HG03558 (cell line): ENCODE measurements at regions not wholly inside any gene's neighbourhood (a gene's known extent, or its start where the extent isn't known, plus 50 kb on each side); places are given as distances from the start of the nearest gene placed in this dataset.
"Not testable (repeated sequence)": the region's sequence is repeated elsewhere in the genome, so short reads cannot be mapped to it uniquely, and the experiment has no call there.

Source experiments
- ATAC-seq: cut with Tn5 transposase; IDR thresholded peaks from one replicate; pipeline ENCODE4 v1.9.1; 2021; ENCODE audit warnings: moderate number of reproducible peaks; ENCODE audit not compliant: unreplicated experiment; ENCODE audit errors: extremely low read depth

DNA sequence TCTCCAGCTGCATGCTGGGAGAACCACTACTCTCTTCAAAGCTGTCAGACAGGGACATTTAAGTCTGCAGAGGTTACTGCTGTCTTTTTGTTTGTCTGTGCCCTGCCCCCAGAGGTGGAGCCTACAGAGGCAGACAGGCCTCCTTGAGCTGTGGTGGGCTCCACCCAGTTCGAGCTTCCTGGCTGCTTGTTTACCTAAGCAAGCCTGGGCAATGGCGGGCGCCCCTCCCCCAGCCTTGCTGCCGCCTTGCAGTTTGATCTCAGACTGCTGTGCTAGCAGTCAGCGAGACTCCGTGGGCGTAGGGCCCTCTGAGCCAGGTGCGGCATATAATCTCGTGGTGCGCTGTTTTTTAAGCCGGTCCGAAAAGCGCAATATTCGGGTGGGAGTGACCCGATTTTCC lies 215.0 kb downstream of the STIM2 start:
- not testable (repeated sequence) for ATAC-seq

DNA sequence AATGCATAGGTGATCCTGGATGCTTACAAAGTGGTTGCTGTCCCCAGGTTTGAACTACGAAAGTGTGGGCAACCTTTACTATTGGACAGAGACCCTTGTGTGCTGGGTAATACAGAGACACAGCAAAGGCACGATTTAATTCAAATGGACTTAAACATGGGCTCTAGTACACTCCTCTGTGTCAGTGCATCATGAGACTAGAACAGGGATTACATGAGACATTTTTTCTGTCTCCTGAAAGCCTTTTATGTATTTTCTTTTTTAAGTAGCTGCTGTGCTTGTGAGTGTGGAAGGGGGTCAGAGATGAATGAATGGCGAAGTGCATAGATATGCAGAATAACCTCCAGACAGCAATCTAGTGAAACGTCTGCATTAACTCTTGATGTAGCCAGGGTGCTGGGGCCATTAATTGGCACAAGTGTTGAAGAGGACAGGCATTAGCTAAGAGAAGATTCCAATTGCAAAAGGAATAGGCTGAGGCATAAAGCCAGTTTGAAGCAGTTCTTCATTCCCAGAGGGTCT lies 218.4 kb downstream of the STIM2 start:
- no peak for ATAC-seq

DNA sequence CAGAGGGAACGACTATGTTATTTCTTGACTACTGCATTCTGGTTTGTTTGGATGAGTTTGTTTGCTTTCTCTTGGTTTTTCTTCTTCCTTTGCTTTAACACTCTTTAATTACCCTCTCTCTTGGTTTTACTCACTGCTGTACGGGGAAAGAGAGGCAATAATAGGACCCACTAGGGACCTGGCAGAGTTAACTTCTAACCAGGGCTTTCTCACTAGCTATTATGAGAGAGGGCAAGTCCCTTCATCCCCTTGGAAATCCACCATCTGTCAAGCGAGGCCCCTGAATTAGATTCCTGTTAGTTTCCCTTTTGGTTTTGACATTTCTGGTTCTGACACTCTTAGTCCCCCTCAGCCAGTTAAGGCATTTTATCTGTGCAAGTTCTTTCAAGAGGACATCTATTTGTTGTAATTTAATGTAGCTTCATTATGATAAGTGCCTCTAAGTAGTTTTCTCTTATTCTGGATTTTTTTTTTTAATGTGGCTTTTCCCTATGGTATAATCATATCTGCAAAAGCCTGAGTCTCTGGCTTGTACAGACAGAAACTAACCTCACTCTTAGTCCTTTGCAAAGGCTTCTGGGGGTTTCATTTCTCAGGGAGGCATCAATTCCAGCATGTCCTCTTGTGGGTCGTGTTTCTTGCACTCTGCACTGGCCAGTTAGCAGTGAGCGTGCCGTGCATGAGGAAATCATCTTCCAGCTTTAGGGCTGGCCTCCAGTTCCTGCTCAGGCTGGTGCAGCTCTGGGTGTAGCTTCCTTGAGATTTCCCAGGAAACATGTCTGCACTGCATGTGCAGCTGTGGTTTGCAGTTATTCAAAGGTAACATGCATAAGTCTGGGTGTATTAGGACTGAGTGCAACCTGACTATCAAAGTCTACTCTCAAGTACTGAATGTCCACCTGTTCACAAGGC lies 221.3 kb downstream of the STIM2 start:
- peak; percentile 42 for ATAC-seq

DNA sequence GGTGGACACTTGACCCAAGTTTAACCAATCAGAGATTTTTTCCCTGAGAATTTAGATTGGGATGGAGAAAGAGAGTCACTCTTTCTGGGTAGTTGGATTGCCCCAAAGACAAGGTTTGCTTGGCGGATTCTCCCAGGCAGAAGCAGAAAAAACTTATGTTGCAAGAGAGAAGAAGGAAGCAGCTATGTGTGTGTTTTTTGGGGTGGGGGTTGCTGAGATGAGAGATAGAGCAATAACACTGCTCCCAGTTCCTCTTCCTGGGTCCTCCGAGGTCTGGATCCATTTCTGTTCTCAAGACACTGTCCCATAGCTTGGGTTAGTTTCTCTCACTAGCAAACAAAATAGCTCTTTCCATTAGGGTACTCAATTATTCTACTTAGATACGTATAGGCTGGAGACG lies 222.1 kb downstream of the STIM2 start:
- ATAC-seq: no peak

DNA sequence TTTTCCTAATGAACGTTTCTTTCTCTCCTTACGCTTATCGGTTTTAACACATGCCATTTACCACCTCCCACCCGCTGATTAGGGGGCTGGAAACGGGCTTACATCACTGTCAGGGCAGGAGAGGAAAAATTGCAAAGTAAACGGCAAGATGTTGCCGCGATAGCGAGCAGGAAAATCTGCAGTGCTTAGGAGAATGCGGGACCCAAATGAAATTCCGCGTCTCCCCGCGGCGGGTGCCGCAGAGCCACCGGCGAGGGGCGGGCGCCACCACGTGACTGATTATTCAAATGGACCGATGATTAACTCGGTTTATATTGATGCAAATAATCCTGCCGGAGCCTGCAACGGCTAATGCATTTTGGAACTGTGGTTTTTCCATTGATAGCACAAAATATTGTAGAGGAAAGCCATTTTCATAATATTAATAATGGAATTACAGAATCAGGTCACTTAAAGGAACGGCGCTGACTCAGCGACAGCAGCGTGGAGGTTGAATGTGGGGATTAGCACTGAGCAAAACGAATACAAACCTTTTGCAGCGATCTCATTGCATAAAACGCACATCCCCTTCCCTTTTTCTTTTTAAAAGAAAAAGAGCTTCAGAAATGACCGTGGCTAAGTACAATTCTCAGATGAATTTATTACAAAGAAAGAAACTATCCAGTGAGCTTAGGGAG lies 224.2 kb downstream of the STIM2 start:
- no peak for ATAC-seq

DNA sequence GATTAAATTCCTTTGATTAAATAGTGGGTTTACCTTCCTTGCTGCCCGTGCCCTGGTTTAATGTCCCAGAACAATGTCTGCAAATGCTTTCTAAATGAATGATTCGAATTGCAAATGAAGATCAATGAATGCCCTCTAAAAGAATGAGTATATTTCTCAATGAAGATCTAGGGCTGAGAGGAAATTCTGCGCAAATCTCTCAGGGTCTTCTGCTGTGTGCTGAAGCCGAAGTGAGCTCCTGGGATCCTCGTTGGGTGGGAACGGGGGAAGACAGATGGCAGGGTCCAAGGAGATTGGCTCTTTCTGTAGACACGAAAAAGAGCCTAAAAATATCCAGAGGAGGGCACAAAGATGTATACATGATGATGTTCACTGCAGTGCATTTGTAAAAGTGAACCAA lies 224.8 kb downstream of the STIM2 start:
- ATAC-seq: no peak

DNA sequence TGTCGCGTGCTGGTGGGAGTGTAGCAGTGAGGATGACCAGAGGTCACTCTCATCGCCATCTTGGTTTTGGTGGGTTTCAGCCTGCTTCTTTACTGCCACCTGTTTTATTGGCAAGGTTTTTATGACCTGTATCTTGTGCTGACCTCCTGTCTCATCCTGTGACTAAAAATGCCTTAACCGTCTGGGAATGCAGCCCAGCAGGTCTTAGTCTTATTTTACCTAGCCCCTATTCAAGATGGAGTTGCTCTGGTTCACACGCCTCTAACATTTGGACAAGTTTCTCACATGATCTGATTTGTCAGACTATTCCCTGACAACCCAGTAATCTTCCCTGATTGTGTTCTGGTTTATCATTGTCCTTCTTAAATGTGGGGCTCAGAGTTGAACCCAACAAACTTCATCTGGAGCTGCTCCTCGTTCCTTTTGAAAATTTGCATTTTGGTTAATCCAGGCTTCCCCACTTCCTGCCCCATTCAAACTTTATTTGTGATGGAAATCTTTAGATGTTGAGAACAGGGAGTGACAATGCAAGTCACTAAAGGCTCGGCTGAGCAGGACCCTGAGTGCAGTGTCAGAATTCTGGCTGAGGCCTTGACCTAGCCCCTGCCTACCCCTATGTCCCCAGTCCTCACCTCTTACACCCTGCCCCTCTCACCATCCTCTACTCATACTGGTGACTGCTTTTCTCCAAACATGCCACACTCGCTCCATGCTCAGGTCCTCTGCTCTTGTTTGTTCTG lies 226.8 kb downstream of the STIM2 start:
- no peak for ATAC-seq

DNA sequence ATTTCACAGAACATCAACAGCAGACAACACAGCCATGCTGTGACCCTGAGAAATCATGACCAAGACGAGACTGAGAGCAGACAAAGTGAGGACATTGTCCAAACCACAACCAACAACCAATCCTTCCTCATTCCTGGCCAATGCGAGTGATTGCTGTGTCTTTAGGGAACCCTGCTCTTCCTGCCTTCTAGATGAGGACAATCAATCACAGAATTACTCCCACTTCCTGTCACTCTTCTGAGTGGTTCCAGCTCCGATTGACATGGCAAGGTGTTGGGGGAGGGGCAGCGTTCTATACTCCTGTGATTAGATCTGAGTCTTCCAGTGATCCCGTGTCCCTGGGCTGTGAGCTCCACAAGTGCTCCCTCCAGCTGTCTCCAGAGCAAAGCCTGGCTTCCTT lies 227.8 kb downstream of the STIM2 start:
- ATAC-seq: no peak

DNA sequence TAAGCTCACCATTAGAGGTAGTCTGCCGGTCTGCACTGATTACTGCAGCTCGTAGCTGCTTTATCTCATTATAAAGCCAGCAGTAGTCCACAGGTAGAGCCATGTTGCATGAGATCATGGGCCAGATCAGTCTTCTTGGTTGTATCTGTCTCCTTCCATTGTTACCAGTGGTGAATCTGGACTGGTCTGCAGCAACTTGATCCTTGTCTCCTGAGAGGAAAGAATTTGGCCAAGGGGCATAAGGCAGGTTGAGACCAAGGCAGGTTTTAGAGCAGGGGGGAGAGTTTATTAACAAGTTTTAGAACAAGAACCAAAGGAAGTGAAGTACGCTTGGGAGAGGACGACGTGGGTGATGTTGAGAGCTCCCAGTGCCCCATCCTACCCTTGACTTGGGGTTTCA lies 228.5 kb downstream of the STIM2 start:
- no peak for ATAC-seq

DNA sequence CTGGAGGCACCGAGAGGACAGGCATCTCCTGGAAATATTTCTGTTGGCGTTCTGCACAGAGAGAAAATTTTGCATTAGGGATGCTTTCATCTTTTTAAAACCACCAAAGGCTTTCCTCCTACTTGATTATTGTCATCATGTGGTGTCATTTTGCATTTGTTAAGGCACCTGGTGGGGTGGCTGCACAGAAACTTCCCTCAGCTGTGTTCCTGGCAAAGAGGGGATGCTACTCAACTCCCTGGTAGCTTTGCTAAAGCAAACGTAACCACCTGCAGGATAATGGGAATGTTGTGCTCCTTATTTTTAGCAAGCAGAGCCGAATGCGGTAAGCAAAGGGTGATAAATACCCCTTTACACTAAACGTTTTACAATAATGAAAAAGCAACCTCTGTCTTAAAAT lies 229.8 kb downstream of the STIM2 start:
- ATAC-seq: no peak

DNA sequence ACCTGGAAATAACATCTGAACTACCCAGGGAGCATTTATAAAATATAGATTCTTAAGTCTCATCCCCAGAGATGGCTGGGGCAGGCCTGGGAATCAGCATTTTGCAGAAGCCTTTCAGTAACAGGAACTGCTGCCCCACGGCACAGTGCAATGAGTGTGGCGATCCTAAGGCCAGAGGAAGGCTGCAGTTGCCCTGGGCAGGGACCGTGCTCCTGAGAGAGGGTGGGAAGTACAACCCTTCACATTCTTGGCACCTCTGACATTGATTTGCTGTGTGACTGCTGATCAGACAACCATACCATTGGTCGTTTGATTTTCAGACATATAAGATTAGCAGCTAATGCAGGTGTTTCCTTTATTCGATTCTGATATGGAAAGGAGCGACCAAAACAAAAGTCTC lies 233.6 kb downstream of the STIM2 start:
- no peak for ATAC-seq

DNA sequence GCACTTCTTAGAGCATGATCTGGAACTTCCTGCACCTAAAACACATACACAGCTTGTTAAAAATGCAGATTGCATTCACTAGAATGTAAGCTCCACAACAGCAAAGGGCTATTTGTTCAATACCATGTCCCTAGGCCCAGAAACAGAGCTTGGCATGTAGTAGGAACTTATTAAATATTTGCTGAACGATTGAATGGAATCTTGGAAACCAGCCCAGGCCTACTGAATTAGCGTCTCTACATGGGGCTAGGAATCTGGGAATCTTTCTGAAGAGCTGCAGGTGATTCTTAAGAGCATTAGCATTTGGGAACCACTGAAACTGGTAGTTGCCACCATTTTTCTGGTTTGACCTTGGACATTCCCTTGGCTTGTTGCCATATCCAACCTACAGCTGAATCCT lies 234.1 kb downstream of the STIM2 start:
- ATAC-seq: no peak

DNA sequence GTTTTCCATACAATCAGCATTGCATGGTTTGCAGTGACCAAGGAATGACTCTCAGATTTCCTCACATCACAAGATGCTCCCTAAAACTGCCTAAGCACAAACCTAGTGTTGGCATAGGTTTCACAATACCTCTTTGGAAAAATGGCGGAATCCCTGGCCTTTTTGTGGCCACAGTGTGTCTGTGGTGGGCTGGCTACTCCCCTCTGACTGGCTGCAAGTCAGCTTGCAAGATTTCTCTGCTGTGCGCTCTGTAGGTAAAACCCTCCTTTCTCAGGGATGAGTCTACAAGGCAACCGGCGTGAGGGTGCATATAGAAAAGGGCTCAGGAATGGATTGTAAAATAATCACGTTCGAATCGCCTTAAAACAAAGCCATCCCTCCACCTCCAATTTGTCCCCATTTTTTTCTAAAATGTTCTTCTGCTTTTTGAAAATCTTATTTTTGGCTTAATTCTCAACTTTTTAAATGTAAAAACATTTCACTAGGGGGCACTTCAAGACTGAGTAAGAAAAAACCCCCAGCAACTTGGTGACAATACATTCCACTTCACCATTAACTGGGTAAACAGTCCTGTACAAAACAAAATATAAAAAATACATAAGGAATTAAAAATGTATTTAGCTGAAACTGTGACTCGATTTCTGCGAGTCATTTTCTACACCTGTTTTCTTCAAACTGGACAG lies 235.6 kb downstream of the STIM2 start:
- no peak for ATAC-seq

DNA sequence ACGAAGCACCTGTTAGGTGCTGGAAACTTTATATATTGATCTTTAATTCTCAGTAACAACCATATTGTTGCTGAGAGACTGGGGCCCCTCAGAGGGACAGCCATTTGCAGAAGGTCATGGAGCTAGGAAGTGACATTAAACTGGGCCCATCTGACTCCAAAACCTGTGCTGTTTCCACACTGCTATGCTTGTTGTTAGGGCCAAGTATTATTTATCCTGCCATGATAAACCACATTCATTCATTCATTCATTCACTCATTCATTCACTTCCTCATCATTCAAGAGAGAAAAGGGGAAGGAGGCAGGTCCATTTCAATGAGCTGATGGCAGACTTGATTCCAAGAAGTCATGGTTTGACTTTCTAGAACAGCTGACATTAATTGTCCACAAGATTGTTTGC lies 237.4 kb downstream of the STIM2 start:
- ATAC-seq: no peak

DNA sequence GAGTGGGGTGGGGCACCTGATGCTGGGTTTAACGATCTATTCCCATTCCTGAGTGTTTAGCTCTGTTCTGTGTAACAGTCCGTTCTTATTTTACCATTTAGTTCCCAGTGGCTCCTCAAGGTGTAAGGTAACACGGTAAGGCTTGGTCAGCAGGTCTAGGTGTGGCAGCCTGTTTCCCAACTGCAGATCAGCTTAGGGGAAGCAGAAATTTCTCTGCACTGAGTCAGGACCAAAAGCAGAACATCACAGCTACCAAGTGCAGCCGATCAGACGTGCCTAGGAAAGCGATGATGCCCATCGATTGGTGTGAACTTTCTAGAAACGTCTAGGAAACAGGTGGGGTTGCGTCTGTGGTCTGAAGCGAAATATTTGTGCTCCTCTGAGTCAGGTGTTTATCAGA lies 240.1 kb downstream of the STIM2 start:
- no peak for ATAC-seq

DNA sequence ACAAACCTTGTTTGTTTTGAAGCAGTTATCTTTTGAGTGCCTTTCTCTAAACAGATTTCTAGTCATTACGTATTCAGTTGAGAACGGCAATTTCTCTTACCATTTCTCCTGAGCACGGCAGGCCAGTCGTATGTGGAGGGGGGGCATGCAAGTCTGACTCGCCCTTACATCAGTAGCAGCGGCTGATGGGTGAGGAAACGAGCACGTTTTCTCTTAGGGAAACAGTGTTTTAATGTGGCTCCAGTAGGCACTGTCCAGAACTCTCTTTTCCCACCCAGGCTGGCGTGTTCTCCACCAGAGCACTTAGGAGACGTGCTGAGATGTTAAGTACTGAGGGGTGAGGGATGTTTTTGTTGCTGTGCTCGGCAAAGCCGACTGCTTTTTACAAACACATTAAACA lies 240.5 kb downstream of the STIM2 start:
- ATAC-seq: no peak

DNA sequence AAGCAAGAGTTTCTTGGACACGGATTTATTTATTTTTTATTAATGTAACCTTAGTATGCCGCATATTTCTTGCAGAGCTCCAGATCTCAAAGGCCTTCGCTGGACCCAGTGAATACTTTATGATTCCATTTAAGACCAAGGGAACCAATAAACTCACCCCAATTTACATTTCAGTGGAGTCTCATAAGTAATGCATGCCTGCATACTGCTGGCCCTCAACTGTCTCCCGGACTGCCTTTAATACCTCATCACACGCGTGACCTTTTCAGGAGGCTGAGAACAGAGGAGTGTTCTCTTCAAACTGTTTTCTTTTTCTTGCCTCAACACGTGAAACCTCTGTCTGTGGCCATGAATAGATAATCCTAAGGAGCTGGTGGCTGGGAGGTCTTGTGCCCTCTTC lies 240.9 kb downstream of the STIM2 start:
- ATAC-seq: no peak

DNA sequence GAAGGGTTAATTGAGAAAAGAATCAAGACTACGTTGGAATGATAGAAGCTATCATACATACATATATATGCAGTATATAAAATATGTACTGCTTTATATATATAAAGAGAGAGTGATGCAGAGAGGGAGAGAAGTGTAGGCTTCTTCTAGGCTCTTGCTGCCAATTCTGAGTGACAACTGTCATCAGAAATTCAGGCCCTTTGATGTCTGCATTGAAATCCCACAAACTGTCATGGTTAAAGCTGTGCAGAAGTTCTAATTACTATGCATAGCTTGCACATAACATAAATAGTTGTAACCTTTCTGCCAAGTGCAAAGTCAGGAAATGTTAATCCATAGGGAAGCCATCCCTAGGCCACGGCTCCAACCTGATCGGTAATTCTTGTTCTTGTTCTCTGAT lies 251.0 kb downstream of the STIM2 start:
- ATAC-seq: no peak

DNA sequence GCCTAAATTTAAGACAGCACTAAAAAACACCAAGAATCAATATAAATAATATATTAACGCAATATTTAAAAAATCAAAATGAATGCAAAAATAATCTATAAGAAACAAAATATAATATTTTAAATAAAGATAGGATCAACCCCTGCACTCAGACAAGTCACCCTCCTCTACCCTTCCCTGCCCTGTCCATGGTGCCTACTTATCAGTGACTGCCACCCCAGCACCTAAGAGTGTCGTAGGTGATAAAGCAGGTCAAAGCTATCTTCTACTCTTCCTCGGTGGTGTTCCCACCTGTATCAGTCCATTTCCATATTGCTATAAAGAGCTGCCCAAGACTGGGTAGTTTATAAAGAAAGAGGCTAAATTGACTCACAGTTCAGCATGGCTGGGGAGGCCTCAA lies 251.9 kb downstream of the STIM2 start:
- ATAC-seq: no peak

DNA sequence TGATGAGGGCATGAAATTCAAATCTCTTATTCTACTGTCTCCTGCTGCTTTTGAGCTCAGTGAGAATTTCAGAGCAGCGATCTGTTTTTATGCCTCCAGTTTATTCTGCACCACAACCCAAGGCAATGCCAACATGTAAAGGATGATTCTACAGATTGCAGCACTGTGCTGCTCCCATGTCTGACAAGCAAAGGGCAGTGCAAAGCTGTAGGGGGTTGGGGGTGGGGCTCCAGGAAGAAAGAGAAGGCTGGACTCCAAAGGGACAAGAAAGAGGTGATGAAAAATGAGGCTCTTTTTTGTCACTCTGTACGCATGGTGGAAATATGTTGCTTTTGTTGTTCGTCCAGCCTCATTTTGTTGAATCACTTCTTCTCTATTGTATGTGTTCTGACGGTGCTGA lies 254.6 kb downstream of the STIM2 start:
- no peak for ATAC-seq
